SHP77 treated with DMSO at 0.1 percent for 48 hours (cell line): ENCODE measurements at regions not wholly inside any gene's neighbourhood (a gene's known extent, or its start where the extent isn't known, plus 50 kb on each side); places are given as distances from the start of the nearest gene placed in this dataset.

Source experiments
- DNase-seq: peaks from one replicate; lab custom pipeline; 2025; lab: John Stamatoyannopoulos, UW

DNA sequence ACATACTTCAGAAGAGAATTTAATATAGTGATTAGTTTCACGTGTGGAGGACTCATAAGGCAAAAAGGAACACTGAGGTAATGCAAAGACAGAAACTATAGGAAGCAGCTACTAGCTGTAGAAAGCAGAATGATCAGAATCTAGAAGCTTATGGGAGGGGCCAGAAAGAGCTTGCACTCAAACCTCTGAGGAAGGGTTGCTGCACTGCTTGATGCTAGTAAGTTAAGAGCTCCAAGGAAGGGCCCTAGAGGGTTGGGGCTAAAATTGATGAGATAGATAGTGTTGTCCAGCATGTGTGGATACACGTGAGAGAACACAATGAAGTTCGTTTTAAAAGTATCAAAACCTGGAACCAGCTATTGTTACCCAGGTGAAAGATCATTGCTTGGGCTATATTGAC lies 311.1 kb downstream of the SLC6A15 start:
- DNase-seq, result no peak

DNA sequence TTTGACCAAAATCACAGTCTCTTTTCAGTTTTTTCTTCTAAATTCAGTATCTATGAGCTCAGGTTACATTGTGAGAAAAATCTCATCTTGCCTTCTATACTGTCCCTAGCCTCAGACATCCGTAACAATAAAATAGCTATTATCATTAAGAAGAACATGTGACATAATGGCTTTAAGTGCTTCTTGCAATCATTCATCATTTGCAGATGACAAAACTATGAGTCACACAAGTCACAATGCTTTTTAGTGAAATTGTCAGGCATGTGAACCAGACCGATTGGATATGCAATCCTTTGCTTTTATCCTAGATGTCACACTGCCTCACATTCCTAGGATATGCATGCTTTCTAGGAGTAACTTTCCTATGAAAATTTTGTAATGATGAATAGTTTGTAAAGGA lies 313.1 kb downstream of the SLC6A15 start:
- no peak for DNase-seq

GRCh38 chr12:84596266-84596665 lies 316.3 kb downstream of the SLC6A15 start:
- no peak for DNase-seq

DNA sequence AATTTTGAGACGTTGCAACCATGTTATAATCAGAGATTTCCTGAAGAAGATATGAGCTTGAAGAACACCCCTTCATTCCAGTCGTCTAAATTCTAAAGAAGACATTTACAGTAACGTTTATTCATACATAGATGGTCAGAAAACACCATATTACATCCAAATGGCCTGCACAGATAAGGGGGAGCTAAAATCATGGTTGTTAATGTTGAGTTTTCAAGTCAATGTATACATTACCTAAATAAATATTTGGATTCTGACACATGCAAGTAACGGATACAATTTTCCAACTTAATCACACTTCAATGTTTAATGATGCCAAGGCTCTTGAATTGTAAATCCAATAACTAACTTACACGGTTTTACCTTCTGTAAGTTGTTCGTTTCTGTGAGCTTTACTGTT lies 318.4 kb downstream of the SLC6A15 start:
- no peak for DNase-seq

DNA sequence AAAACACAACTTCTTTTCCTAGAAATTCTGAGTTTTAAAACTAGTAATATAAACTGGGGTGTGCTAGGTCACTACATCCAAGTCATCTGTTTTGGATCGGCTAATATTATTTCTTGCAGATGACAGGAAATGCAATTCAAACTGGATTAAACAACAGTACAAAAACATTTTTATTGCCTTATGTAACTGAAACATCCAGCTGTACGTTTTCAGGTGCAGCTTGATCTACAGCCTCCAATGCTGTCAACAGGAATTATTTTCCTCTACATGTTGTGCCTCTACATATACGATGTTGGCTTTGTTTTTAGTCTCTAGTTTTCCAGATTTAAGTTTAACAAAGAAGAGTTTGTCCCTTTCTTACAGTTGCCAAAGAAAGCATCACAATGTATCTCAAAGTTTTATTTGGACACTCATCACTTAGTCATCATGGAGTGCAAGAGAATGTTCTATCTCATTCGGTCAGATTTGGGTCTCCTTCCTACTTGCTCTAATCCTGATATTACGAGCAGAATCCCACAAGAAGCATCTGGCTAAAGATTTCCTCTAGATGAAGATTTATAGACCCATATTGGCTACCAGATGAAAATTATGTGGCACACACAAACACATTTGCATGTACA lies 326.7 kb downstream of the SLC6A15 start:
- DNase-seq, result no peak

DNA sequence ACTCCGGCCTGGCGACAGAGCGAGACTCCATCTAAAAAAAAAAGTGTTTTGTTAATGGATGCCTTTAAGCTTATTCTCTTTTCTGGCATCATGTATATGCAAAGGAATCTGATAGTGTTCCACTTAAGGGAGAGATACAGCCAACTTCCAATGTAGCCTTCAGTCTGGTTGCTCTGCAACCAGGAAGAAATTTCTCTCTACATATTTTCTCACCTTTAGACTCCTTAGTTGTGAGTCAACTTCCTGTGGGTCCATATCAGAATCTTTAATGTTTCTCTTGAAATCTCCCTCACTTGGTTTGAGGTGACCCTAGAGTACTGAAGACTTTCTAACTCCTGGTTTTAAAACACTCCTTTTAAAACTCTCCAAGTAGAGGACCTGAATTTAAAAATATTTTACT lies 340.4 kb downstream of the SLC6A15 start:
- DNase-seq, result no peak

GRCh38 chr12:84562331-84562730 lies 350.3 kb downstream of the SLC6A15 start:
- no peak for DNase-seq

DNA sequence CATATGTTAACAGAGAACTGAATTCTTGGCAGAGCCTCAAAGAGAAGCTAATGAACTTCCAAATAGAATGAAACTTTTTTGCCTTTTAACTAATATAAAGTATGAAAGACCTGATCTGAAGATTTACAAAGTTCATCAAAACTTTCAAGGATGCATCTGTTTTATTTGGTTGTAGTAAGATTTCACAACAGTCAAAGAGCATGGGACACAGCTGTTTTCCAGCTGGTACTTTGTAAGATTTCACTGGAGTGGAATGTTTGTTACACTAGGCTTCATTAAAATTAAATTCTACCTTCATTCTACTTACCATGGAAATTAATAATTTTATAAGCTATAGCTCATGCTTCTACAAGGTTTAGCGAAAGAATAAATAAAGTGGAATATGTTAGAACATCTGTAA lies 351.2 kb downstream of the SLC6A15 start:
- DNase-seq, result no peak

DNA sequence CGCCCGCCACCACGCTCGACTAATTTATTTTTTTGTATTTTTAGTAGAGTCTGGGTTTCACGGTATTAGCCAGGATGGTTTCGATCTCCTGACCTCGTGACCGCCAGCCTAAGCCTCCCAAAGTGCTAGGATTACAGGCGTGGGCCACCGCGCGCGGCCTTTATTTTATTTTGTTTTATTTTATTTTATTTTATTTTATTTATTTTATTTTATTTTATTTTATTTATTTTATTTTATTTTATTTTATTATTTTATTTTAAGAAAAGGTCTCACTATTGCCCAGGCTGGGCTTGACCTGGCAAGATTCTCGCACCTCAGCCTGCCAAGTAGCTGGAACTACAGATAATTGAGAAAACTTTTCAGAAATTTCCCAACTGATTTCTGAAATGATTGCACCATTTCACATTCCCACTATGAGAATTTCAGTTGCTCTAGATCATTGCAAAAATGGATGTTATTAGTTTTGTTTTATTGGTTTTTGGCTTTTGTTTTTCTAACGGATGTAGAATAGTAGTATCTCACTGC lies 358.3 kb downstream of the SLC6A15 start:
- DNase-seq, result no peak

GRCh38 chr12:84553331-84554117 lies 359.1 kb downstream of the SLC6A15 start:
- no peak for DNase-seq

- DNase-seq, result no peak
These were observed 361.2 kb downstream of the SLC6A15 start for GRCh38 chr12:84551373-84551772.

DNA sequence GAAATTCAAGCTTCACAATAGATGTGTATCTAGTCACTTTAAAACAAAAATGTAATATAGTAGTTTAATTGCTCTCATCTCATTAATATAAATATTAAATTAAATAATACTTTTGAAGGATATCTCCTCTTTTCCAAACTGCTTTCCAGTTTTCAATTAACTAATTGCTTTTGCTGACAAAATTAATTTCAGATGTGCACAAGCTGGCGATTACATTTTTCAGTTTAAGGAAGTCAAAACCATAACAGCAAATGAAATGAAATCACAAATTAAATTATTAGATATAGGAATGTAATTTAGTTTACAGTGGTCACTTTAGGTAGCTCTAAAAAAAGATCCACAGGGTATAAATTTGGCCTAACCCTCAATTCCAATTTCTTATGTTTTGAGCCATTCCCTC lies 362.1 kb downstream of the SLC6A15 start:
- DNase-seq, result no peak

- no peak for DNase-seq
These were observed 370.3 kb downstream of the SLC6A15 start for GRCh38 chr12:84542289-84542688.

DNA sequence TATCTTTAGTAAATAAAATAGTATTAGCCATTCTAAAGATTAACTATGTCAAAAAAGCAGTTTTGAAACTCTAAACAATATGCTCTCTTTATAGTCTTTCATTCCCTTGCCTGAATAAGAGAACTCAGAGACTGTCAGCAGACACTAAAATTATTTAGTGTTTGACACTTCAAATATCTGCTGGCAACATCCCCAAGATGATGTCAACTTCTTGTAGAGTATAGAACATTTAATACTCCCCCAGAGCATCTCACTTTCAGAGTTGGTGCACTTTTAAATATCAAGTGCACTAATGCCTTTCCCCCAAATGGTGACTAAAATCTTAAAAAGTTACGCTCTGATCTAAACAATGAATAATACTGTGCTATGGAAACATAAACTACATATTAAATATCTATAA lies 374.9 kb downstream of the SLC6A15 start:
- DNase-seq, result no peak

- no peak for DNase-seq
These were observed 399.8 kb downstream of the SLC6A15 start for GRCh38 chr12:84512751-84513150.

DNA sequence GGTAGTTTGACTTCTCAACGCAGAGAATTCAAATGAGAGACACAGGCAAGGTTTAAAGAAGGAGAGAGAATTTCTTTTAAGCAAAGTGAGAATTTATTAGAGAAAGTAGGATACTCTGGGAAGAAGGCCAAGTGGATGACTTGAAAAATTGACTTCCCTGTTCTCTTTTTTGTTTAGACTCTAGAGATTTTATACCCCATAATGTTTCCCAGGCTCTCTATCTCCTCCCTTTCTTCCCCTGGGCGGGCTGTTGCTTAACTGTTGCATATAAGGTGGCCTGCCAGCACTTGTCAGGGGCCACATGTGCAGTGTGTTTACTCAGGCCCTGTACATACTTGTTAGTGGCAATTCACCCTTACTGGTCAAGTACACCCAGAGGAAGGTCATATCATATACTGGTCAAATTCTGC lies 403.7 kb downstream of the SLC6A15 start:
- peak; percentile 66 for DNase-seq

DNA sequence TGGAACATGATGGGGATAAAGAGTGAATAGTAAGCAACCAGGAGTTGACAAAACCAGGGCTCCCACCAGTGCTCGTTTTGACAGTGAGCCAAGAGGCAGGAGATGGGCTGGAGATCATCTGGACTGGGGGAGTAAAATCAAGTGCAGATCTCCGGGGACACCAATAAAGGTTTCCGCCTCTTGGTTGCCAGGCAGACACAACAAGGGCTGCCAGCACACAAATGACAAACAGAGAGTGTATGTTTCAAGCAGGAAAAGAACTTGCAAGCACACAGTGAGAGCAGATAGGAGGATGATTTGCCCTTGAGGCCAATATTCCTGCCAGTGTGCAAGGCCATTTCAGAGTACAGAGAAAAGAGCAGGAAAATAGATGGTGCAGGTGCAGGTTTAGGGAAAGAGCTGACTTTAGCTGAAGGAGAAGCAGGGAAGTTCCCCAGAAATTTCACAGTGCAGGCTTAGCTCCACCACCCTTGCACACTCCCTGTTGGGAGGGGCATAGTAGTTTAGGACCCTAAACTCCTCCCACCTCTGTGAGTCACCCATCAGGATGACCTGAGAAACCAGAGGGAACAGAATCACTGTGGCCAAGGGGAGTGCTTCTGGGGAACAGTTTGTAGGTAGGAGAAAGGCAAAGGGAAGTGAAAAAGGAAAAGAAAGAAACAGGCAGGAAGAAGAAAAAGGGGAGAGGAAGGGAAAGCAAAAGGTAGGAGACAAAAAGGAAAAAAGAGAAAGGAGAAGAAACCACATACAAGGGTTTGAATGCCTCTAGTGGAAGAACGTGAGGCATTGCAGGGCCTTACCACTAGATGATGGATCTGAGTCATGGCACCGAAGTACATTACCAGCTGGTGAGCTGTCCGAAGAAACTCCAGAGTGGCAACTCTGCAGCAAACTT lies 404.4 kb downstream of the SLC6A15 start:
- DNase-seq, result peak; percentile 68

DNA sequence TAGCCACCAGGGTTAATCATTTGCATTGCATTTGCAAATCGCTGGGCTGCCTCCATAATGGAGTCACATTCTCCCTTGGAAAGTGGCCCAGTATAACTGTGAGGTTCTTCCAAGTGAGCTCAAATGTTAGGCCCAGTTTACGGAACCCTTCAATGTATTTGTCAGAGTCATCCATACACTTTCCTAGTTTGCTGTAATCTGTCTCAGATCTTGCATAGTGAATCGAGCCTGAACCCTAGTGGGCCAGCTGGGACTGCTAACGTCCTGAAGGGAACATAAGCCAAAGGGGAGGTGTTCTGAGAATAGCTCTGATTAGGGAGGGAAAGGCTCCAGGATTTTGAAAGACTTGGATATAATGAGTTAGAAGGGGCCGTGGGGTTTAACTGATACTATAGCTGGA lies 406.3 kb downstream of the SLC6A15 start:
- no peak for DNase-seq

GRCh38 chr12:84502907-84503787 lies 409.5 kb downstream of the SLC6A15 start:
- DNase-seq, result peak; percentile 63

DNA sequence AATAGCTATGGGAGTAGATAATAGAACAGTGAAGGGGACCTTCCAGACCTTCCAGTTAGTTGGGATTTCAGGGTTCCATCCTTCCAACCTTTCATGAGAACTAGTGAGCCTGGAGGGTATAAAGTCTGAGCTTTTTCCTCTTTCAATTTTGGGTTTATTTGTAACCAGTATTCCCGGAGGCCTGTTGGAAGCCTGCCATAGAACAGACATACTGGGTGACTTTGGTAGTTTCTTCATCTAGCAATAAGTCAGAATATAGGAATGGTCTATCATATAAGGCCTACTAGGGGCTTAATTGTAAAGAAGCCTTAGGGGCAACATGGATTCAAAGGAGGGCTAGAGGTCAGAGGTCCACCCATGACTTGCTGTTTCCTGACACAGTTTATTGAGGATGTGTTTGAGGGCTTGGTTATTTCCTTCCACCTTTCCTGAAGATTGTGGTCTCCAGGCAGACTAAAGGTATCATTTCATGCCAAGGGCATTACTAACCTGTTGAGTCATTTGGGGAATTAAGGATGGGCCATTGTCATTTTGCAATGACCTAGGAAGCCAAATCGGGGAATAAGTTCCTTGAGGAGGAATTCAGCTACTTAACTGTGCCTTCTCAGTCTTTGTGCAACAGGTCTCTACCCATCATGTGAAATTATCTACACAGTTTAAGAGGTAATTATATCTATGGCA lies 410.3 kb downstream of the SLC6A15 start:
- no peak for DNase-seq

DNA sequence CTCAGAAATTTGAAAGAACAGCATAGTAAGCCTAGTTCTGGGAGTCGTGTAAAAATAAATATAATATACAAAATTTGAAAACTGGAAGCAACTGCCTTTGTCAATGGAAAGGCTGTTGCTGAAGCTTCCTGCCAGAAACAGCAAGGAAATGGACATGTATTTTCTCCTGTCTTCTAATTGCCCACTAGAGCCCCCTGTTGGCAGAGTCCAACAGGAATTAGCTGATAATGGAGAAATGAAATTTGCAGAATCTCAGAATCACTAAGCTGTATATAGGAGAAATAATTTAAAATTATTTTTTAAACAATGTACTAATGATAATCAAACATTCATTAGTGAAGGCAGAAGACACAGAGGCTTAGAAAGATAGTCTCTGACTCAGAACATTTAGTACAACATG lies 414.8 kb downstream of the SLC6A15 start:
- no peak for DNase-seq
